Common myeloid progenitor, CD34-positive (primary cell): ENCODE measurements at regions not wholly inside any gene's neighbourhood (a gene's known extent, or its start where the extent isn't known, plus 50 kb on each side); places are given as distances from the start of the nearest gene placed in this dataset.

ENCODE experiments used
- CTCF ChIA-PET: fragments of 350-600 bp; sonication (Branson Sonifier 250); formaldehyde crosslinking; loops from one replicate; lab custom pipeline; 2021; ENCODE audit warnings: antibody characterized with exemption; lab: Charles Lee
- POLR2A ChIA-PET: fragments of 350-600 bp; sonication (Branson Sonifier 250); formaldehyde crosslinking; loops from one replicate; lab custom pipeline; 2021; ENCODE audit warnings: antibody characterized with exemption; lab: Charles Lee
- DNase-seq, 3 donors: peaks; one replicate each; pipeline versions ENCODE4 v3.0.0 to v3.0.0-alpha.2; 2013
- H3K27ac ChIP-seq, 2 experiments: 1 replicate in 1 of 2; 2 replicates in 1 of 2; pipeline ENCODE4 v1.7.0; 2013; ENCODE audit warnings: inconsistent platforms in 2 of 2, low read length in 2 of 2, mild to moderate bottlenecking in 2 of 2, low read depth in 1 of 2, moderate library complexity in 1 of 2; ENCODE audit not compliant: severe bottlenecking in 2 of 2, insufficient read depth in 1 of 2, poor library complexity in 1 of 2
- H3K27me3 ChIP-seq, 5 experiments: replicated peaks in 2 of 5; 1 replicate in 3 of 5; 2 replicates in 2 of 5; pipeline versions ENCODE4 v1.6.1 to v1.7.0; 2013; ENCODE audit warnings: low read length in 4 of 5, mild to moderate bottlenecking in 2 of 5, moderate library complexity in 2 of 5, inconsistent platforms in 1 of 5; ENCODE audit not compliant: insufficient read depth in 5 of 5, control insufficient read depth in 4 of 5
- H3K36me3 ChIP-seq, 4 experiments: 1 replicate in 2 of 4; 2 replicates in 2 of 4; pipeline versions ENCODE4 v1.6.1 to v1.7.0; 2013; ENCODE audit warnings: low read length in 3 of 4, control low read depth in 1 of 4, mild to moderate bottlenecking in 1 of 4; ENCODE audit not compliant: control insufficient read depth in 4 of 4, insufficient read depth in 4 of 4
- H3K4me1 ChIP-seq, 4 experiments: 1 replicate in 3 of 4; 2 replicates in 1 of 4; pipeline versions ENCODE4 v1.6.1 to v1.7.1; 2013; ENCODE audit warnings: low read length in 3 of 4, mild to moderate bottlenecking in 3 of 4, control low read depth in 1 of 4, inconsistent platforms in 1 of 4, moderate library complexity in 1 of 4; ENCODE audit not compliant: control insufficient read depth in 4 of 4, insufficient read depth in 4 of 4; ENCODE audit errors: control extremely low read depth in 1 of 4
- H3K4me3 ChIP-seq, 7 experiments: 1 replicate in 4 of 7; 2 replicates in 3 of 7; pipeline versions ENCODE4 v1.5.1 to v1.7.0; 2013; ENCODE audit warnings: mild to moderate bottlenecking in 7 of 7, low read length in 6 of 7, moderate library complexity in 6 of 7, inconsistent platforms in 2 of 7, low read depth in 2 of 7, control low read depth in 1 of 7; ENCODE audit not compliant: insufficient read depth in 4 of 7, control insufficient read depth in 1 of 7; ENCODE audit errors: extremely low read depth in 1 of 7
- H3K9me3 ChIP-seq, 5 experiments: 1 replicate in 4 of 5; 2 replicates in 1 of 5; pipeline versions ENCODE4 v1.6.1 to v1.7.1; 2013; ENCODE audit warnings: low read length in 4 of 5, mild to moderate bottlenecking in 2 of 5, inconsistent platforms in 1 of 5, low read depth in 1 of 5, moderate library complexity in 1 of 5; ENCODE audit not compliant: control insufficient read depth in 4 of 5, insufficient read depth in 2 of 5; ENCODE audit errors: control extremely low read depth in 1 of 5
- WGBS: methylation state at CpG from one replicate; pipeline ENCODE4 v1.1.5; 2013; ENCODE audit not compliant: insufficient coverage; 5-methylcytosine and 5-hydroxymethylcytosine counted together

DNA sequence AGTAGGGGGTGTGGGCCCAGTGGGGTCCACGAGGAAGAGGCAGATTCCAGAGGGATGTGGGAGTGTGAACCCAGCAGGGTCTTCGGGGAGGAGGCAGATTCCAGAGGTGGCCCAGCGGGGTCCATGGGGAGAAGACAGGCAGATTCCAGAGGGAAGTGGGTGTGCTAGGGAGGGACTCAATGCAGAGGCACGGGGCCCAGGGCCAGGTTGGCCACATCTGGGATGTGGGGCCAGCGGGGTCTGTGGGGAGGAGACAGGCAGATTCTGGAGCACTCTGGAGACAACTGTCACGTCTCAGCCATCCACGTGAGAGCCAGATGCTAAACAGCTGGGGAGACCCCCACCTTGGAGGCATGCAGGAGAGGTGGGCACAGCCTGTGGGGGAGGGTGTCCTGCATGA lies 582.6 kb downstream of the TBC1D22A start:
- H3K27me3 ChIP-seq = peaks cover 0 to 10% (median 0%) of the 10 kb centered on the region in 5 experiments
- ChIA-PET CTCF (no interaction called here), POLR2A (no interaction called here)
- no peaks in the 10 kb centered on the region for H3K9me3 ChIP-seq
- no peak overlapping the region for H3K4me3 ChIP-seq
- no peaks in the 10 kb centered on the region for H3K4me1 ChIP-seq
- DNase-seq = no peak
- 83% methylated on average over 7 of the region's 7 CpGs for WGBS
- H3K27ac ChIP-seq = no peak overlapping the region
- no peaks in the 10 kb centered on the region for H3K36me3 ChIP-seq

DNA sequence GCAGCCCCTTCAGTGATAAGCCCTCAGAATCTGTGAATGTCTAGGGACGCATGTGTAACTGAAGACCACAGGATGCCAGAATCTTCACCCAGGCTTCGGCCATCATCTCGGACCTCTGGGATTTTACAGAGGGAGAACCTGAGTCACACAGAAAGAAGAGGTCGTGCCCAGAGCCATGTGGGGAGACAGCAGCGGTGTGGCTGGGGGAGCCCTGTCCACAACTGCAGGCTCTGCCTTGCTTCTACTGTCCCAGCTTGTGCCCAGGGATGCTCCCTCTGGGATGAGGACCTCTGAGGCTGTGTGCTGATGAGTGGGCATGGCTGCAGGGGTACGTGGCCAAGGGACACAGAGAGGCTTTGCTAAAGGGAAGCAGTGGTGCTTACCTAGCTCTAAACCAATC lies 582.0 kb downstream of the TBC1D22A start:
- H3K9me3 ChIP-seq = no peaks in the 10 kb centered on the region
- no peaks in the 10 kb centered on the region for H3K4me1 ChIP-seq
- H3K27ac ChIP-seq = no peak overlapping the region
- POLR2A ChIA-PET = no interaction called here
- CTCF ChIA-PET = no interaction called here
- H3K27me3 ChIP-seq = peaks cover 0 to 12% (median 0%) of the 10 kb centered on the region in 5 experiments
- DNase-seq = no peak
- no peak overlapping the region for H3K4me3 ChIP-seq
- no peaks in the 10 kb centered on the region for H3K36me3 ChIP-seq
- WGBS = 84% methylated on average over 6 of the region's 6 CpGs

DNA sequence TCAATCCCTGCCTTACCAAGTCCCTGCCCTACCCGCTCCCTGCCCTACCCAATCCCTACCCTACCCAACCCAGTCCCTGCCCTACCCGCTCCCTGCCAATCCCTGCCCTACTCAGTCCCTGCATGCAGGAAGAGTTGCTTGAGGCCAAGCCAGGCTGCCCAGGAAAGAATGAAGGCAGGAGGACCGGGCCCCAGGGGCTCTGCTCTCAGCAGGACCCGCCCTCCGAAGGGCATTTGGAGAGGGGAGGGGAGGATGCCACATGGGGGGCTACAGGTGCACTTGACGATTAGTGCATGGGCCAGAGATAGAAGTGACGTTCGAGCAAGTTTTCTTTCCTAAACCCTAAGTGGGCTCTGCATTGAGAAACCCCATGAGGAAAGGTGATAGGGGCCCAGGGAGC lies 581.2 kb downstream of the TBC1D22A start:
- Histone ChIP-seq H3K36me3 (no peaks in the 10 kb centered on the region), H3K27ac (no peak overlapping the region), H3K4me3 (no peak overlapping the region), H3K9me3 (no peaks in the 10 kb centered on the region), H3K27me3 (peaks cover 0 to 12% (median 0%) of the 10 kb centered on the region in 5 experiments), H3K4me1 (no peaks in the 10 kb centered on the region)
- ChIA-PET CTCF (no interaction called here), POLR2A (no interaction called here)
- no peak for DNase-seq
- WGBS = 86% methylated on average over 7 of the region's 8 CpGs

DNA sequence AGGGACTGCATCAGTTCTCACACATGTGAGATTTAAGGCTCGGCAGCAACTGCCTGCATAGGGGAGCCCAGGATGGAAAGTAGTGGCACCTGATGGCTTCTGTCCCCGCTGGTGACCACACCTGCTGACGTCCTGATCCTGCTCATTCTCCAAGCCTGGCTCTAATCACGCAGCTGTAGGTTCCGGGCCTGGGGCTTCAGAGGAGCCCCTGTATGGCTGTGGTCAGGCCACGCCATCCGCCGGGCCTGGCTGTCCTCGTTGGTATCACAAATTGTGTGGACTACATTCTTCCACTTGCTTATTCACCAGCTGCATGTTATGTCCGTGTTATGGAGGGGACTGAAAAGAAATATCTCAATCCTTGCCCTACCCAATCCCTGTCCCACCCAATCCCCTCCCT lies 580.0 kb downstream of the TBC1D22A start:
- 88% methylated on average over 9 of the region's 10 CpGs for WGBS
- Histone ChIP-seq H3K36me3 (no peaks in the 10 kb centered on the region), H3K4me1 (no peaks in the 10 kb centered on the region), H3K27ac (no peak overlapping the region), H3K4me3 (no peak overlapping the region), H3K27me3 (peaks cover 0 to 12% (median 0%) of the 10 kb centered on the region in 5 experiments), H3K9me3 (no peaks in the 10 kb centered on the region)
- CTCF ChIA-PET = interaction anchor here (1.3 kb wide), 1 partner anchor 9 kb away, joined by 3 read pairs; no protein-coding TSS in a partner anchor
- no peak for DNase-seq
- POLR2A ChIA-PET = no interaction called here

DNA sequence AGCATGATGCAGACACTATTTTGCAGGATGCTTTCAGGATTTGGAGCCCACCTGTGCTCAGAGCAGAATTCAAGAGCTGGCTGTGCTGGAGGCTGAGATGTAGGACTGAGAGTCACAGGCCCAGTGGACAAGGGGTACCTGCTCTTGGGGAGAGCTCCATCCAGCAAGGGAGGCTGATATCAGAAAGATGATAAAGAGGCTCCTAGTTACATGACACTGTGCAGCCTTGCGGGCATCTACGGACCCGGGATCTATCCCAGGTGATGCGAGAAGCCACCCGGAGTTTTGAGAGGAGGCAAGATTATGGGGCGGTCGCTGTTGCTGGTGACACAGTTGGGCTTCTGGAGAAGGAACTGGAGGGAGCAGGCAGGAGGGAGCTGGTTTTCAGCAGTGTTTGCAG lies 579.0 kb downstream of the TBC1D22A start:
- no peak overlapping the region for H3K27ac ChIP-seq
- ChIA-PET POLR2A (no interaction called here), CTCF (interaction anchor here (1.3 kb wide), 1 partner anchor 10 kb away, joined by 3 read pairs; no protein-coding TSS in a partner anchor)
- DNase-seq = no peak
- no peaks in the 10 kb centered on the region for H3K4me1 ChIP-seq
- WGBS = 94% methylated on average over 4 of the region's 7 CpGs
- no peaks in the 10 kb centered on the region for H3K9me3 ChIP-seq
- H3K4me3 ChIP-seq = peak overlapping the region in 1 of 7 experiments; percentile 15
- peaks cover 0 to 12% (median 0%) of the 10 kb centered on the region in 5 experiments for H3K27me3 ChIP-seq
- H3K36me3 ChIP-seq = no peaks in the 10 kb centered on the region

DNA sequence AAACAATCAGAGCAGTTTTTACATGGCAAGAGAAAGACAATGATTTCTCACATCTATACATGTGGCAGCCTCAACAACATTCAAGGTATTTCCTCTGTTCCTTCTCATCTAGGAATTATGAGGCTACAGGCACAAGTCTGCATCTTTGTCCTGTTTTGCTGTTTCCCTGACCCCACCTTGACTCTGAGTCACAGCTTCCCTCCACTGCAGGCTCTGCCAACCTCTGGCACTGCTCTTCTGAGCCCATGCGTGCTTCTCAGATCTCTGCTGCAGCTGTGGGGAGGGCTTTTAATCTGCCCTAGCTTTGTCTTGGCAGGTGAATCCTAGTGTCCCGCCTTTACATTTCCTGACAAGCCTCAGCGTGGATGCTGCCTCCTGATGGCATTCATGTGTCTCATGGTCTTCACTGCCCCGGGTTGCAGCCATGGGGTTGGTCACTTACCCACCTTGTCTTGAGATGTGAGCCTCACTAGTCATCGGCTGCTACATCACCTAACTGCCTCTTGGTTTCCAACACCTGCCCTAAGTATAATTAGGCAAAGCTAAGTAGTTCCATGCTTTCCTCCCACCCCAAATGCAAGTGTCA lies 578.5 kb downstream of the TBC1D22A start:
- POLR2A ChIA-PET = no interaction called here
- CTCF ChIA-PET = no interaction called here
- no peak overlapping the region for H3K4me3 ChIP-seq
- no peaks in the 10 kb centered on the region for H3K36me3 ChIP-seq
- 83% methylated on average over 5 of the region's 5 CpGs for WGBS
- no peak for DNase-seq
- H3K27me3 ChIP-seq = peaks cover 0 to 12% (median 0%) of the 10 kb centered on the region in 5 experiments
- no peaks in the 10 kb centered on the region for H3K4me1 ChIP-seq
- H3K27ac ChIP-seq = no peak overlapping the region
- H3K9me3 ChIP-seq = no peaks in the 10 kb centered on the region

DNA sequence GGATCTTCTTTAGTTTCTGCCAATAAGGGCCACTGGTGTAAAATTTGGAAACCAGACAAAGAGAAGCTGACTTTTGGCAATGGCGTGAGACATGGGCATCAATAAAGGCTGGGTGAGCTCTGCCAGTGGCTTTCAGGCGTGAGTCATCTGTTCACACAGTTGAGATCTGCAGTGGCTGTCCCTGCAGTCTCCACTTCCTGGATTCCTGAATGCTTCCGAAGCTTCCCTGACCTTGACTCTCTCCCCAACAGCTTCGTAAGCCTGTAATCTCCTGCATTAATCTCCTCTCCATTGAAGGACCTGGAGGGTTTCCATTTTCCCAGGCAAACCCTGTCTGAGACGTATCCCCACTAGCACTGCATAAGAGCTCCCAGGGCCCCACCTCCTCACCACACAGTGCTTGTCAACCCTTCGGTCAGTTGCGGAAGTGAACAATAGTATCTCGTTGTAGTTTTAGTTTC lies 574.7 kb downstream of the TBC1D22A start:
- H3K27me3 ChIP-seq = peaks cover 0 to 12% (median 0%) of the 10 kb centered on the region in 5 experiments
- WGBS = 86% methylated on average over 6 of the region's 8 CpGs
- DNase-seq = peak in 1 of 3 donors; percentile 24
- H3K4me1 ChIP-seq = no peaks in the 10 kb centered on the region
- no peak overlapping the region for H3K27ac ChIP-seq
- CTCF ChIA-PET = no interaction called here
- POLR2A ChIA-PET = no interaction called here
- H3K4me3 ChIP-seq = no peak overlapping the region
- H3K9me3 ChIP-seq = peaks cover 0 to 2% (median 0%) of the 10 kb centered on the region in 5 experiments
- H3K36me3 ChIP-seq = no peaks in the 10 kb centered on the region
